NB4 (cell line): ENCODE measurements at regions not wholly inside any gene's neighbourhood (a gene's known extent, or its start where the extent isn't known, plus 50 kb on each side); places are given as distances from the start of the nearest gene placed in this dataset.

Experiments
- CTCF ChIP-seq: IDR thresholded peaks from one replicate; pipeline ENCODE4 v1.5.1; 2012; ENCODE audit warnings: low read depth, low read length
- MYC ChIP-seq: IDR thresholded peaks from 2 replicates; pipeline ENCODE4 v1.6.1; 2011; ENCODE audit warnings: low read depth, low read length
- POLR2A ChIP-seq: IDR thresholded peaks from 2 replicates; pipeline ENCODE4 v1.6.1; 2011; ENCODE audit warnings: mild to moderate bottlenecking; ENCODE audit not compliant: insufficient read length; ENCODE audit errors: extremely low read depth
- TF ChIP-seq, protein P1 (sequence below): IDR thresholded peaks from 2 replicates; pipeline ENCODE4 v1.6.1; 2011; ENCODE audit warnings: low read depth, low read length

DNA sequence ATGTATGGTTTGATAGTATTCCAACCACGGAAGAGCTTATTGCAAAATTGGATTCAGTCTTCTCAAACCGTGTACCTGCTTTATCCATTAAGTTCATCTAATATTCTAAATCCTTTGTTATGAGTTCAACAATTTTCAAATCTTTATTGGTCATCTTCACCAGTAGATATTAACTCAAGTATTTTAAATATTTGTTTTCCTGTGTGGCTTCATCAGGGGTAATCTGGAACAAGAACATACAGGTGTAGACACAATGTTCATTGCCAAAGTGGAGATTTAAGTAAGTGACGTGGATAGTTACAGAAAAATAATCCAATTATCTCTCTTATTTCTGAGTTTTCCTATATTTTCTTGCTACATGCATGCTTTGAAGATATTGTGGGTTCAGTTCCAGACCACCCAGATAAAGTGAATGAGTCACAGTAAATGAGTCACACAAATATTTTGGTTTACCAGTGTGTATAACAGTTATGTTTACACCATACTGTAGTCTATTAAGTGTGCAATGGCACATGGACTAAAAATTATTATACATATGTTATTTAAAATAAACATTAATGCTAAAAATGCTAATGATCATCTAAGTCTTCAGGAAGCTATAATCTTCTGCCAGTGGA lies 429.0 kb upstream of the POT1 start:
- TF ChIP-seq CTCF (no peak), POLR2A (no peak), MYC (no peak)
- TF ChIP-seq, protein P1, sequence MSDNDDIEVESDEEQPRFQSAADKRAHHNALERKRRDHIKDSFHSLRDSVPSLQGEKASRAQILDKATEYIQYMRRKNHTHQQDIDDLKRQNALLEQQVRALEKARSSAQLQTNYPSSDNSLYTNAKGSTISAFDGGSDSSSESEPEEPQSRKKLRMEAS = no peak
